ENCODE measurements at regions not wholly inside any gene's neighbourhood (a gene's known extent, or its start where the extent isn't known, plus 50 kb on each side); places are given as distances from the start of the nearest gene placed in this dataset.
"Not testable (repeated sequence)": the region's sequence is repeated elsewhere in the genome, so short reads cannot be mapped to it uniquely, and the experiment has no call there.

- TF ChIP-seq CTCF (IDR thresholded peaks at IDR 0.05; ENCODE audit: insufficient read depth, low read length), result no peak
- no peak for DNase-seq (ENCODE audit: low read depth)
Measured at GRCh38 chr6:4336084-4336483, 200.7 kb upstream of the ECI2 start.

GRCh38 chr6:4334158-4334740 lies 198.9 kb upstream of the ECI2 start:
- H3K4me3 ChIP-seq (ENCODE audit: low read depth, low read length); DNase-seq (ENCODE audit: low read depth): not testable (repeated sequence)

More at GRCh38 chr6:4336084-4336483, 200.7 kb upstream of the ECI2 start:
- no peak overlapping the region for H3K4me3 ChIP-seq (ENCODE audit: low read depth, low read length)

- no peak for TF ChIP-seq CTCF (IDR thresholded peaks at IDR 0.05; ENCODE audit: insufficient read depth, low read length)
- H3K4me3 ChIP-seq (ENCODE audit: low read depth, low read length), result no peak overlapping the region
- peak; percentile 48 for DNase-seq (ENCODE audit: low read depth)
Measured at GRCh38 chr6:4327841-4328240, 192.5 kb upstream of the ECI2 start.

- no peak overlapping the region for H3K4me3 ChIP-seq (ENCODE audit: low read depth, low read length)
- TF ChIP-seq CTCF (IDR thresholded peaks at IDR 0.05; ENCODE audit: insufficient read depth, low read length), result no peak
- DNase-seq (ENCODE audit: low read depth), result no peak
Measured at GRCh38 chr6:4324746-4325145, 189.4 kb upstream of the ECI2 start.

- no peak overlapping the region for H3K4me3 ChIP-seq (ENCODE audit: low read depth, low read length)
- TF ChIP-seq CTCF (IDR thresholded peaks at IDR 0.05; ENCODE audit: insufficient read depth, low read length), result no peak
- no peak for DNase-seq (ENCODE audit: low read depth)
Measured at GRCh38 chr6:4323322-4323721, 187.9 kb upstream of the ECI2 start.

GRCh38 chr6:4322846-4323309 lies 187.5 kb upstream of the ECI2 start:
- no peak overlapping the region for H3K4me3 ChIP-seq (ENCODE audit: low read depth, low read length)
- DNase-seq (ENCODE audit: low read depth), result peak; percentile 57
- TF ChIP-seq CTCF (IDR thresholded peaks at IDR 0.05; ENCODE audit: insufficient read depth, low read length), result no peak

- H3K4me3 ChIP-seq (ENCODE audit: low read depth, low read length), result no peak overlapping the region
- no peak for DNase-seq (ENCODE audit: low read depth)
- no peak for TF ChIP-seq CTCF (IDR thresholded peaks at IDR 0.05; ENCODE audit: insufficient read depth, low read length)
Measured at GRCh38 chr6:4322134-4322845, 186.9 kb upstream of the ECI2 start.

Measured in fibroblast of the aortic adventitia (primary cell).